ENCODE measurements at regions not wholly inside any gene's neighbourhood (a gene's known extent, or its start where the extent isn't known, plus 50 kb on each side); places are given as distances from the start of the nearest gene placed in this dataset.
A peak's percentile ranks its signal among the peaks of the same experiment; 100 is the strongest.

DNA sequence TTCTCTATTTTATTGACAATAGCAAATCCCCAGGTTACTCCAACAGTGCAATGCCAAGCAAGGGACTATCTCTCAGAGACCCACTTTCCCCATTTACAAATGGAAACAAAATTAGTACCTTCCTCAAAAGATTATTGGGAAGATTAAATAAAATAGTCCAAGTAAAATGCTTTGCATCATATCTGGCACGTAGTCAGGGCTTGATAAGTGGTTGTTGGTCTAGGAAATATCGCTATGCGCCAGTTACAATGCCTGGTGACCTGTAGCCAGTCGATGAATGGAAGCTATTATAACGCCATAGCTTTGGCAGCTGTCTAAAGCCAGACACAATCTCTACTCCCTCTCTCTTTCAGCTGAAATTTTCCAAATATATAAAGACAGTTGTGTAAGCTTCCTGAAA, 220.3 kb downstream of the RAP2A start:
- H3K9me3 ChIP-seq (ENCODE audit: low read depth): no peaks in the 10 kb centered on the region
- H3K4me1 ChIP-seq (ENCODE audit: insufficient read depth): no peaks in the 10 kb centered on the region
- H2AFZ ChIP-seq: no peak overlapping the region
- no peaks in the 10 kb centered on the region for H3K9me2 ChIP-seq (replicated peaks; ENCODE audit: insufficient read depth)
- WGBS (ENCODE audit: low lambda C conversion rate, missing lambda C conversion rate): 92% methylated on average over 5 of the region's 5 CpGs
- TF ChIP-seq, protein P1, sequence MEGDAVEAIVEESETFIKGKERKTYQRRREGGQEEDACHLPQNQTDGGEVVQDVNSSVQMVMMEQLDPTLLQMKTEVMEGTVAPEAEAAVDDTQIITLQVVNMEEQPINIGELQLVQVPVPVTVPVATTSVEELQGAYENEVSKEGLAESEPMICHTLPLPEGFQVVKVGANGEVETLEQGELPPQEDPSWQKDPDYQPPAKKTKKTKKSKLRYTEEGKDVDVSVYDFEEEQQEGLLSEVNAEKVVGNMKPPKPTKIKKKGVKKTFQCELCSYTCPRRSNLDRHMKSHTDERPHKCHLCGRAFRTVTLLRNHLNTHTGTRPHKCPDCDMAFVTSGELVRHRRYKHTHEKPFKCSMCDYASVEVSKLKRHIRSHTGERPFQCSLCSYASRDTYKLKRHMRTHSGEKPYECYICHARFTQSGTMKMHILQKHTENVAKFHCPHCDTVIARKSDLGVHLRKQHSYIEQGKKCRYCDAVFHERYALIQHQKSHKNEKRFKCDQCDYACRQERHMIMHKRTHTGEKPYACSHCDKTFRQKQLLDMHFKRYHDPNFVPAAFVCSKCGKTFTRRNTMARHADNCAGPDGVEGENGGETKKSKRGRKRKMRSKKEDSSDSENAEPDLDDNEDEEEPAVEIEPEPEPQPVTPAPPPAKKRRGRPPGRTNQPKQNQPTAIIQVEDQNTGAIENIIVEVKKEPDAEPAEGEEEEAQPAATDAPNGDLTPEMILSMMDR (IDR thresholded peaks at IDR 0.05; ENCODE audit: poor library complexity): no peak
- TF ChIP-seq EZH2 (IDR thresholded peaks at IDR 0.05; ENCODE audit: borderline replicate concordance): no peak
- TF ChIP-seq EZH2phosphoT487 (IDR thresholded peaks at IDR 0.05; ENCODE audit: low read depth, severe bottlenecking, unreplicated experiment): no peak
- no peaks in the 10 kb centered on the region for H3K36me3 ChIP-seq (replicated peaks; ENCODE audit: insufficient read depth, low read depth)
- no peaks in the 10 kb centered on the region for H4K20me1 ChIP-seq (ENCODE audit: insufficient read depth, poor library complexity, severe bottlenecking)
- H3K79me2 ChIP-seq: no peaks in the 10 kb centered on the region
- DNase-seq (ENCODE audit: low spot score): no peak
- H3K4me3 ChIP-seq: no peak overlapping the region
- no peak overlapping the region for H3K4me2 ChIP-seq
- no peak overlapping the region for H3K27ac ChIP-seq
- no peaks in the 10 kb centered on the region for H3K27me3 ChIP-seq

DNA sequence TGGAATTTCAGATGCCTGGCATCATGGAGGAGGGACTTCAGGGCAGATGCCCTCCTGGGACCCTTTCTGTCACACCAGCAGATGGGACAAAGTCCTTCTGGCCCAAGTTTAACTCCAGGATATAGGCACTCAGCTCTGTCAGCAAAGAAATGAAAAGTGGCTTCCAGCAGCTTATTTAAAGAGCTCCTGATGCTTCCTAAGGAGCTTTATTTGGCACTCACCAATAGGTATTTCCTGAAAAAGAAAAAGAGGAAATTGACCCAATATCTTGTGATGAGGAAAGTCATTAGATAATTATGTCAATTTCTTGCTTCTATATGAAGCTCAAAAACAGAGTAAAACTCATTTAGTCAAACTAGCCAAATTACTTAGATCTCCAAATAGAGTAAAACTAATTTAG, 224.6 kb downstream of the RAP2A start:
- H3K9me2 ChIP-seq (replicated peaks; ENCODE audit: insufficient read depth): no peaks in the 10 kb centered on the region
- TF ChIP-seq, protein P1 (IDR thresholded peaks at IDR 0.05; ENCODE audit: poor library complexity): no peak
- no peak for TF ChIP-seq EZH2 (IDR thresholded peaks at IDR 0.05; ENCODE audit: borderline replicate concordance)
- no peak for TF ChIP-seq EZH2phosphoT487 (IDR thresholded peaks at IDR 0.05; ENCODE audit: low read depth, severe bottlenecking, unreplicated experiment)
- no peaks in the 10 kb centered on the region for H3K27me3 ChIP-seq
- DNase-seq (ENCODE audit: low spot score): no peak
- no peak overlapping the region for H3K27ac ChIP-seq
- no peaks in the 10 kb centered on the region for H4K20me1 ChIP-seq (ENCODE audit: insufficient read depth, poor library complexity, severe bottlenecking)
- no peak overlapping the region for H3K4me3 ChIP-seq
- no peaks in the 10 kb centered on the region for H3K36me3 ChIP-seq (replicated peaks; ENCODE audit: insufficient read depth, low read depth)
- H2AFZ ChIP-seq: no peak overlapping the region
- H3K4me2 ChIP-seq: no peak overlapping the region
- no peaks in the 10 kb centered on the region for H3K9me3 ChIP-seq (ENCODE audit: low read depth)
- no peaks in the 10 kb centered on the region for H3K79me2 ChIP-seq
- no peaks in the 10 kb centered on the region for H3K4me1 ChIP-seq (ENCODE audit: insufficient read depth)

DNA sequence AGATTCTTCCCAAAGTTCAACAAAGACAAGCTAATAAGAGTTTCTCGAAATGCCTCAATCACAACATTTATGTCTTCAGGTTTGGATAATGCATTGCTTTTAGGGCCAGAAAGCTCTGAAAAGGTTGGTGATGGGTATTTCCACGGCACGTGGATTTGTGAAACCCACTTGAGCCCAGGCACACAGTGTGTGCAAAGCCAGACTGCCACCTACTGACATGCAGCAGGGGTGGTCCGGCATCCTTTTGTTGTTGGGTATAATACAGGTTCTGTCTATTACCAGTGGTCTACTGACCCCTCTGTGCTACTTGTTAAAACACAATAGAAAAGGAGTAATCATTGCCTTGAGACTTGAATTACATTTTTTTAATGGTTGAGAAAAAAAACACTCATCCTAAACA, 225.6 kb downstream of the RAP2A start:
- peak; percentile 43 for DNase-seq (ENCODE audit: low spot score)
- Histone ChIP-seq H3K79me2 (no peaks in the 10 kb centered on the region), H3K27ac (no peak overlapping the region), H4K20me1 (ENCODE audit: insufficient read depth, poor library complexity, severe bottlenecking) (no peaks in the 10 kb centered on the region), H3K36me3 (replicated peaks; ENCODE audit: insufficient read depth, low read depth) (no peaks in the 10 kb centered on the region), H3K27me3 (no peaks in the 10 kb centered on the region), H3K9me2 (replicated peaks; ENCODE audit: insufficient read depth) (no peaks in the 10 kb centered on the region), H3K4me1 (ENCODE audit: insufficient read depth) (no peaks in the 10 kb centered on the region), H2AFZ (no peak overlapping the region), H3K4me3 (no peak overlapping the region), H3K9me3 (ENCODE audit: low read depth) (no peaks in the 10 kb centered on the region), H3K4me2 (no peak overlapping the region)
- 42% methylated on average over 4 of the region's 4 CpGs for WGBS (ENCODE audit: low lambda C conversion rate, missing lambda C conversion rate)
- no peak for TF ChIP-seq EZH2phosphoT487 (IDR thresholded peaks at IDR 0.05; ENCODE audit: low read depth, severe bottlenecking, unreplicated experiment)
- TF ChIP-seq, protein P1 (IDR thresholded peaks at IDR 0.05; ENCODE audit: poor library complexity): peak; percentile 60

DNA sequence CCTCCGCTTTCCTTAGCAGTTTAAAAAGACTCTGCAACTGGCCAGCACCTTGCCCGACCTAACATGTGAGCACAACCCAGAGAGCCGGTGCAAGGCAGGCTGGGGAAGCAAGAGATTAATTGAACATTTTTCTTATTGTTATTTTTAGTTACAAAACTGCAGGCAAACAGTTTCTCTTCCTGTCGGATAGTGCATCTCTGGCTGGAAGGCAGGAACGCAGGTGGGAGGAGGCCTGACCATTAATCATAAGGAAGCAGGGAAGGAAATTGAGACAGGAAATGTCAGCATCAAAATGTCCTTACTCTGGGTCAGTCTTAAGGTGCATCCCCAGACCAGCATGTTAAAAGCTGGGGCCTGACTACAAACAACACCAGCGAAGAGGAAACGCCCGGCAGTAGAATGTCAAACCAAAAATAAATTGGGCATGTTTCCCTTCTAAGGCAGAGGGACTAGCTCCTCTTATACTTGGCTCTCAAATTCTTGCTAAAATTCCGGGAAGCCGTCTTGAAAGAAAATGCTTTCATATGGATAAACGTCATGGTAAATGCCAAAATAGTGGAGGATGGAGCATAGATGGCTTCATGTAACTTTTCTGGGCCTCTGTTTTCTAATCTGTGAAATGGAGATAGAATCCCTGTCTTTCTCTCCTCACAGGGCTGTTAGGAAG, 226.8 kb downstream of the RAP2A start:
- Histone ChIP-seq H3K27me3 (no peaks in the 10 kb centered on the region), H3K4me3 (no peak overlapping the region), H3K9me2 (replicated peaks; ENCODE audit: insufficient read depth) (no peaks in the 10 kb centered on the region), H3K9me3 (ENCODE audit: low read depth) (no peaks in the 10 kb centered on the region), H3K27ac (no peak overlapping the region), H2AFZ (no peak overlapping the region), H3K79me2 (no peaks in the 10 kb centered on the region), H4K20me1 (ENCODE audit: insufficient read depth, poor library complexity, severe bottlenecking) (no peaks in the 10 kb centered on the region), H3K4me2 (no peak overlapping the region), H3K36me3 (replicated peaks; ENCODE audit: insufficient read depth, low read depth) (no peaks in the 10 kb centered on the region), H3K4me1 (ENCODE audit: insufficient read depth) (no peaks in the 10 kb centered on the region)
- TF ChIP-seq, protein P1 (IDR thresholded peaks at IDR 0.05; ENCODE audit: poor library complexity): no peak
- TF ChIP-seq EZH2phosphoT487 (IDR thresholded peaks at IDR 0.05; ENCODE audit: low read depth, severe bottlenecking, unreplicated experiment) (no peak), EZH2 (IDR thresholded peaks at IDR 0.05; ENCODE audit: borderline replicate concordance) (no peak)
- DNase-seq (ENCODE audit: low spot score): no peak
- 89% methylated on average over 11 of the region's 11 CpGs for WGBS (ENCODE audit: low lambda C conversion rate, missing lambda C conversion rate)

All from hepatocyte (in vitro differentiated cells).